Ishikawa (cell line): ENCODE measurements at regions not wholly inside any gene's neighbourhood (a gene's known extent, or its start where the extent isn't known, plus 50 kb on each side); places are given as distances from the start of the nearest gene placed in this dataset.

Source experiments
- CEBPB ChIP-seq: IDR thresholded peaks from 2 replicates; pipeline ENCODE4 v1.6.1; 2012
- CREB1 ChIP-seq: IDR thresholded peaks from 2 replicates; pipeline ENCODE4 v1.6.1; 2012; ENCODE audit warnings: low read depth
- EGR1 ChIP-seq: IDR thresholded peaks from 2 replicates; pipeline ENCODE4 v1.6.1; 2012
- EP300 ChIP-seq: IDR thresholded peaks from 2 replicates; pipeline ENCODE4 v1.6.1; 2012; ENCODE audit warnings: borderline replicate concordance
- FOXM1 ChIP-seq: IDR thresholded peaks from 2 replicates; pipeline ENCODE4 v1.6.1; 2012; ENCODE audit warnings: low read depth, borderline replicate concordance
- MAX ChIP-seq: IDR thresholded peaks from 2 replicates; pipeline ENCODE4 v1.6.1; 2012
- NFIC ChIP-seq: IDR thresholded peaks from 2 replicates; pipeline ENCODE4 v1.6.1; 2012
- RAD21 ChIP-seq: IDR thresholded peaks from 2 replicates; pipeline ENCODE4 v1.6.1; 2012; ENCODE audit warnings: low read depth
- REST ChIP-seq: IDR thresholded peaks from 2 replicates; pipeline ENCODE4 v1.6.1; 2012; ENCODE audit warnings: low read depth, mild to moderate bottlenecking
- TAF1 ChIP-seq: IDR thresholded peaks from 2 replicates; pipeline ENCODE4 v1.6.1; 2012; ENCODE audit warnings: low read depth, mild to moderate bottlenecking
- TCF12 ChIP-seq: IDR thresholded peaks from 2 replicates; pipeline ENCODE4 v1.6.1; 2012; ENCODE audit warnings: low read depth
- TEAD4 ChIP-seq: IDR thresholded peaks from 2 replicates; pipeline ENCODE4 v1.6.1; 2012
- USF1 ChIP-seq: IDR thresholded peaks from 2 replicates; pipeline ENCODE4 v1.6.1; 2012
- YY1 ChIP-seq: IDR thresholded peaks from 2 replicates; pipeline ENCODE4 v1.6.1; 2012; ENCODE audit warnings: low read depth
- ZBTB7A ChIP-seq: IDR thresholded peaks from 2 replicates; pipeline ENCODE4 v1.6.1; 2012; ENCODE audit warnings: low read depth

- TF ChIP-seq RAD21, result no peak
- no peak for TF ChIP-seq TCF12
- TF ChIP-seq MAX, result no peak
- TF ChIP-seq USF1, result no peak
- no peak for TF ChIP-seq ZBTB7A
- no peak for TF ChIP-seq TAF1
- TF ChIP-seq TEAD4, result no peak
- no peak for TF ChIP-seq YY1
- TF ChIP-seq EGR1, result no peak
- no peak for TF ChIP-seq NFIC
- TF ChIP-seq EP300, result no peak
These were observed 359.6 kb downstream of the SHQ1 start for GRCh38 chr3:72488738-72489035.

GRCh38 chr3:72487946-72488737, 360.1 kb downstream of the SHQ1 start:
- TF ChIP-seq CREB1 (no peak), NFIC (no peak), TAF1 (no peak), EP300 (no peak), TEAD4 (no peak), USF1 (no peak), ZBTB7A (no peak), REST (no peak), EGR1 (no peak), FOXM1 (no peak), MAX (no peak), CEBPB (no peak), RAD21 (no peak)

- peak; percentile 58 for TF ChIP-seq MAX
- no peak for TF ChIP-seq REST
- TF ChIP-seq CREB1, result no peak
- TF ChIP-seq TAF1, result no peak
- 0 out of 2 replicates have a peak, but pooled peaks have one; percentile 15 for TF ChIP-seq RAD21
- 0 out of 2 replicates have a peak, but pooled peaks have one; percentile 12 for TF ChIP-seq USF1
- TF ChIP-seq NFIC, result 0 out of 2 replicates have a peak, but pooled peaks have one; percentile 17
- no peak for TF ChIP-seq CEBPB
- TF ChIP-seq EP300, result peak; percentile 51; the same call in 1 of the 2 replicates
- TF ChIP-seq TCF12, result peak; percentile 72
- TF ChIP-seq FOXM1, result no peak
- TF ChIP-seq TEAD4, result peak; percentile 91
- peak; percentile 65 for TF ChIP-seq EGR1
These were observed 361.0 kb downstream of the SHQ1 start for GRCh38 chr3:72487078-72487765.

- TF ChIP-seq EP300 (no peak), NFIC (no peak), CREB1 (no peak), REST (no peak), FOXM1 (no peak), TCF12 (no peak), RAD21 (no peak), USF1 (no peak), TEAD4 (no peak), YY1 (no peak), ZBTB7A (no peak), MAX (no peak), TAF1 (no peak), EGR1 (no peak), CEBPB (no peak)
These were observed 362.6 kb downstream of the SHQ1 start for GRCh38 chr3:72485641-72486040.
